ENCODE measurements at regions not wholly inside any gene's neighbourhood (a gene's known extent, or its start where the extent isn't known, plus 50 kb on each side); places are given as distances from the start of the nearest gene placed in this dataset.

- TF ChIP-seq EZH2 (IDR thresholded peaks at IDR 0.05; ENCODE audit: insufficient read depth, poor library complexity, severe bottlenecking) (no peak), EZH2phosphoT487 (IDR thresholded peaks at IDR 0.05; ENCODE audit: insufficient read depth, low read depth) (no peak)
- Histone ChIP-seq H3K4me1 (ENCODE audit: insufficient read depth) (no peaks in the 10 kb centered on the region), H3F3A (ENCODE audit: insufficient read depth) (no peaks in the 10 kb centered on the region), H3K9me2 (ENCODE audit: insufficient read depth) (no peaks in the 10 kb centered on the region), H3K27me3 (replicated peaks; ENCODE audit: insufficient read depth) (no peaks in the 10 kb centered on the region), H3K4me3 (no peak overlapping the region), H3K36me3 (ENCODE audit: low read depth) (no peaks in the 10 kb centered on the region), H4K20me1 (ENCODE audit: insufficient read depth) (no peaks in the 10 kb centered on the region), H2AFZ (no peak overlapping the region), H3K4me2 (ENCODE audit: unreplicated experiment) (no peak overlapping the region), H3K79me2 (ENCODE audit: insufficient read depth) (no peaks in the 10 kb centered on the region), H3K9ac (no peak overlapping the region), H3K9me3 (ENCODE audit: low read depth) (no peaks in the 10 kb centered on the region), H3K27ac (no peak overlapping the region)
- in situ Hi-C loops (cut with MboI): no loop called here
- DNase-seq: no peak
- 92 to 93% methylated on average over 2 of the region's 2 CpGs for WGBS, 2 experiments (ENCODE audit: low coverage in 1 of 2, low lambda C conversion rate in 2 of 2, missing lambda C conversion rate in 2 of 2)
These were observed 141.1 kb downstream of the DISP1 start for GRCh38 chr1:222955964-222956363.

- no peaks in the 10 kb centered on the region for H3K4me1 ChIP-seq (ENCODE audit: insufficient read depth)
- H3F3A ChIP-seq (ENCODE audit: insufficient read depth): no peaks in the 10 kb centered on the region
- TF ChIP-seq EZH2 (IDR thresholded peaks at IDR 0.05; ENCODE audit: insufficient read depth, poor library complexity, severe bottlenecking) (no peak), EZH2phosphoT487 (IDR thresholded peaks at IDR 0.05; ENCODE audit: insufficient read depth, low read depth) (no peak)
- H3K27ac ChIP-seq: no peak overlapping the region
- no peak for DNase-seq
- H4K20me1 ChIP-seq (ENCODE audit: insufficient read depth): no peaks in the 10 kb centered on the region
- no peaks in the 10 kb centered on the region for H3K27me3 ChIP-seq (replicated peaks; ENCODE audit: insufficient read depth)
- no peak overlapping the region for H3K4me2 ChIP-seq (ENCODE audit: unreplicated experiment)
- no peak overlapping the region for H2AFZ ChIP-seq
- no peaks in the 10 kb centered on the region for H3K36me3 ChIP-seq (ENCODE audit: low read depth)
- H3K79me2 ChIP-seq (ENCODE audit: insufficient read depth): no peaks in the 10 kb centered on the region
- no peaks in the 10 kb centered on the region for H3K9me3 ChIP-seq (ENCODE audit: low read depth)
- H3K4me3 ChIP-seq: no peak overlapping the region
- in situ Hi-C loops (cut with MboI): no loop called here
- H3K9ac ChIP-seq: no peak overlapping the region
- no peaks in the 10 kb centered on the region for H3K9me2 ChIP-seq (ENCODE audit: insufficient read depth)
These were observed 141.8 kb downstream of the DISP1 start for GRCh38 chr1:222956601-222957000.

GRCh38 chr1:222967466-222968240, 152.8 kb downstream of the DISP1 start:
- DNase-seq: no peak
- Histone ChIP-seq H3K4me3 (no peak overlapping the region), H3K9ac (no peak overlapping the region), H3K4me2 (ENCODE audit: unreplicated experiment) (no peak overlapping the region), H3K4me1 (ENCODE audit: insufficient read depth) (no peaks in the 10 kb centered on the region), H3K9me2 (ENCODE audit: insufficient read depth) (no peaks in the 10 kb centered on the region), H3F3A (ENCODE audit: insufficient read depth) (no peaks in the 10 kb centered on the region), H3K27ac (no peak overlapping the region), H4K20me1 (ENCODE audit: insufficient read depth) (no peaks in the 10 kb centered on the region), H2AFZ (no peak overlapping the region), H3K27me3 (replicated peaks; ENCODE audit: insufficient read depth) (no peaks in the 10 kb centered on the region), H3K79me2 (ENCODE audit: insufficient read depth) (no peaks in the 10 kb centered on the region), H3K9me3 (ENCODE audit: low read depth) (no peaks in the 10 kb centered on the region), H3K36me3 (ENCODE audit: low read depth) (no peaks in the 10 kb centered on the region)
- no peak for TF ChIP-seq EZH2phosphoT487 (IDR thresholded peaks at IDR 0.05; ENCODE audit: insufficient read depth, low read depth)
- TF ChIP-seq EZH2 (IDR thresholded peaks at IDR 0.05; ENCODE audit: insufficient read depth, poor library complexity, severe bottlenecking): no peak
- WGBS, 2 experiments (ENCODE audit: low coverage in 1 of 2, low lambda C conversion rate in 2 of 2, missing lambda C conversion rate in 2 of 2): 84 to 87% methylated on average over 5 of the region's 5 CpGs
- in situ Hi-C loops (cut with MboI): no loop called here

GRCh38 chr1:222970040-222970439, 155.2 kb downstream of the DISP1 start:
- no peaks in the 10 kb centered on the region for H4K20me1 ChIP-seq (ENCODE audit: insufficient read depth)
- DNase-seq: no peak
- in situ Hi-C loops (cut with MboI): no loop called here
- H2AFZ ChIP-seq: no peak overlapping the region
- peaks cover 16% of the 10 kb centered on the region for H3K4me1 ChIP-seq (ENCODE audit: insufficient read depth)
- H3K9ac ChIP-seq: no peak overlapping the region
- H3K4me3 ChIP-seq: no peak overlapping the region
- 85 to 91% methylated on average over 8 of the region's 8 CpGs for WGBS, 2 experiments (ENCODE audit: low coverage in 1 of 2, low lambda C conversion rate in 2 of 2, missing lambda C conversion rate in 2 of 2)
- no peaks in the 10 kb centered on the region for H3K79me2 ChIP-seq (ENCODE audit: insufficient read depth)
- no peaks in the 10 kb centered on the region for H3K36me3 ChIP-seq (ENCODE audit: low read depth)
- H3K27ac ChIP-seq: no peak overlapping the region
- no peaks in the 10 kb centered on the region for H3K9me2 ChIP-seq (ENCODE audit: insufficient read depth)
- no peaks in the 10 kb centered on the region for H3K9me3 ChIP-seq (ENCODE audit: low read depth)
- H3K27me3 ChIP-seq (replicated peaks; ENCODE audit: insufficient read depth): no peaks in the 10 kb centered on the region
- no peak for TF ChIP-seq EZH2 (IDR thresholded peaks at IDR 0.05; ENCODE audit: insufficient read depth, poor library complexity, severe bottlenecking)
- no peak for TF ChIP-seq EZH2phosphoT487 (IDR thresholded peaks at IDR 0.05; ENCODE audit: insufficient read depth, low read depth)
- H3F3A ChIP-seq (ENCODE audit: insufficient read depth): peaks cover 9% of the 10 kb centered on the region
- no peak overlapping the region for H3K4me2 ChIP-seq (ENCODE audit: unreplicated experiment)
